Renal cortex interstitium (tissue), 11 donors: ENCODE measurements at regions not wholly inside any gene's neighbourhood (a gene's known extent, or its start where the extent isn't known, plus 50 kb on each side); places are given as distances from the start of the nearest gene placed in this dataset.
"Not testable (repeated sequence)": the region's sequence is repeated elsewhere in the genome, so short reads cannot be mapped to it uniquely, and the experiment has no call there.

Experiments used
- DNase-seq, 11 donors: peaks; one replicate each; pipeline ENCODE4 v3.0.0-alpha.2; 2013; ENCODE audit warnings: low read depth in 9 of 11, low spot score in 4 of 11; ENCODE audit errors: extremely low read depth in 1 of 11

DNA sequence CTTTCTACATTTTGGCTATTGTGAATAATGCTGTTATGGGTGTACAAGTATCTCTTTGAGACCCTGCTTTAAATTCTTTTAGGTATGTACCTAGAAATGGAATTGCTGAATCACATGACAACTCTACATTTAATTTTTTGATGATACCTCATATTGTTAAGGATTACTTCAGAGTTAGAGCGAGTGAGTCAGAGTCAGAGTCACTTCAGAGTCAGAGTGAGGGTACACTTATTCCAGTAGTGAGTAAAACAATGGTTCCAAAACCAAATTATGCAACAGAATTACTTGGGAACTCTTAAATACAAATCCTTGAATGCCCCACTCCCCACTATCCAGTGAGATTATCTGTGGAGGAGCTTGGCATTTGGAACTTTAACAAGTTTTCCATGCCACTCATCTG, 50.3 kb upstream of the SNRK start:
- no peak for DNase-seq

DNA sequence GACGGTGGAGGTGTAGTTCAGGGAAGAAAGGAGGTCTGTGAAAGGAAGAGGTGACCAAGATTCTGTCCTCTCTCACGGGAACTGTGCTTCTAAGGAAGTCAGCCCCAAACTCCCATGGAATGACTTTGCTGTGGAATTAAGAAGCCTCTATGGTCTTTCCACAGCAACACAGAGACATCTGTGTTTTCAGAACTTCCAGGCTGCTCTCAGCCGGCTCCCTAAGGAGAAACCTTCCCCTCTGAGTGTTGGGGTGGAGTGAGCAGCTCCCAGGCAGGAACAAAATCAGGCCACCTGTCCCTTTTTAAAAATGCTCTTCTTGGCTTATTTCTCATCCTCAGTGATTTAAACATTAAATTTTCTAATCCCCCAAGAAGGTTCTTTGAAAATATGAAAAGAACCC, 53.3 kb upstream of the SNRK start:
- no peak for DNase-seq

DNA sequence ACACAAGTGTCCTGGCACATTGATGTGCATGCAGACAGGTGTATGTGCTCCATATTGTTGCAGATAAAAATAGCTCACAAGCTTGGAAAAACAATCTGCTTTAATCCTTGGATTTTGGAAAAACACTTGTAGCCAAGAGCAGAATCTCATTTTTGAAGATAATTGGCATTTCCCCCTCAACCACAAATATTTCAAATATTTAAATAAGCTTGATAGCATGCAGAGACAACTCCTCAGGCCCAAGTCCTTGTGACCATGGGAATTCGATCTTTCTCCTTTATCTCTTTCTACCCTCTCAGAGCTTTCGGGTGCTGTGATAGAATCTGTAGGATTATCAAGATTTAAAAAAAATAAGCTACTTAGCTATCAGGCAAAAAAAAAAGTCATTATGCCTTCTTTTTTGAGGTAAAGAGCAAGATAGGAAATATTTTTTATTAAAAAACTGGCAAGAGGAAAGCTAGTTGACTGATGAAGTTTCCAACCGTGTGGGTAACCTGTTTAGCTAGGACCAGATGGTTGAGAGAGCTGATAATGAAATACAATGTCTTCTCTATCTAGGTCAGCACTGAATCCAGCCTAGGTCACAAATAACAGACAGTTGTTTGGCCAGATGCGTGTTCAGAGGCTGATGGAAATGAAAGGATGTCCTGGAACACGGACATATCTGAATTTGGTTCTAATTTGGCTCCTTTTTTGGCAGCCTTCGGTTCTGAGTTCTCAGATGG, 54.9 kb upstream of the SNRK start:
- DNase-seq, result no peak

DNA sequence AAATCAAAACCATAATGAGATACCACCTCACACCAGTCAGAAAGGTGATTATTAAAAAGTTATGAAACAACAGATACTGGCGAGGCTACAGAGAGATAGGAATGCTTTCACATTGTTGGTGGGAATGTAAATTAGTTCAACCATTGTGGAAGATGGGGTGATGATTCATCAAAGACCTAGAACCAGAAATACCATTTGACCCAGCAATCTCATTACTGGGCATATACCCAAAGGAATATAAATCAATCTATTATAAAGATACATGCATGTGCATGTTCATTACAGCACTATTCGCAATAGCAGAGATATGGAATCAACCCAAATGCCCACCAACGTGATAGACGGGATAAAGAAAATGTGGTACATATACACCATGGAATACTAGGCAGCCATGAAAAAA, 56.5 kb upstream of the SNRK start:
- not testable (repeated sequence) for DNase-seq

DNA sequence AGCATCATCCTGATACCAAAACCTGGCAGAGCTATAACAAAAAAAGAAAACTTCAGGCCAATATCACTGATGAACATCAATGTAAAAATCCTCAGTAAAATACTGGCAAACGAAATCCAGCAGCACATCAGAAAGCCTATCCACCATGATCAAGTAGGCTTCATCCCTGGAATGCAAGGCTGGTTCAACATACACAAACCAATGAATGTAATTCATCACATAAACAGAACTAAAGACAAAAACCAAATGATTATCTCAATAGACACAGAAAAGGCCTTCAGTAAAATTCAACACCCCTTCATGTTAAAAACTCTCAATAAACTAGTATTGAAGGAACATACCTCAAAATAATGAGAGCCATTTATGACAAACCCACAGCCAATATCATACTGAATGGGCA, 58.7 kb upstream of the SNRK start:
- DNase-seq, result not testable (repeated sequence)

DNA sequence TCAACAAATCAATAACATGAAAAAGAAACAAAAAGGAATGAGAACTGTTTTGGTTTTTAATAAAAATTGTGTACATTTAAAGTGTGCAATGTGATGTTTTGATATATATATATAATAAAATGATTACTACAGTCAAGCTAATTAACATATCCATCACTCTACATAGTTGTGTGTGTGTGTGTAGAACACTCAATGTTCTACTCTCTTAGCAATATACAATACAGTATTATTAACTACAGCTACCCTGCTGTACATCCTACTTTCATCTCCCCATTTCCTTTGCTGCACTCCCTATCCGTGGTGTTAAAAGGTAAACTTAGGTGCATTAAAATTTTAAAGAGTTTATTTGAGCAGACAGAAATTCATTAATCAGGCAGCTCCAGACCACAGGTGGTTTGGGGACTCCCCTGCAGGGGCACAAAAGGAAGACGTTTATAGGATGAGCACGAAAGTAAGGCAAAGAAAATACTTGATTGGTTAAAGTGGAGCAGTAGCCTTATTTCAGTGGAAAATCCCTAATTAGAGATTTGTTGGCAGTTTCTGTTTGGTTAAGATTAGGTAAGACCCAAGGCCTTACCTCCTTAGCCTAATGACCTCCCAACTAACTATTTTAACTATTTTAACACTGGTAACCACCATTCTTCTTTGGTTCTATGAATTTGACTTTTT, 61.8 kb upstream of the SNRK start:
- no peak for DNase-seq

DNA sequence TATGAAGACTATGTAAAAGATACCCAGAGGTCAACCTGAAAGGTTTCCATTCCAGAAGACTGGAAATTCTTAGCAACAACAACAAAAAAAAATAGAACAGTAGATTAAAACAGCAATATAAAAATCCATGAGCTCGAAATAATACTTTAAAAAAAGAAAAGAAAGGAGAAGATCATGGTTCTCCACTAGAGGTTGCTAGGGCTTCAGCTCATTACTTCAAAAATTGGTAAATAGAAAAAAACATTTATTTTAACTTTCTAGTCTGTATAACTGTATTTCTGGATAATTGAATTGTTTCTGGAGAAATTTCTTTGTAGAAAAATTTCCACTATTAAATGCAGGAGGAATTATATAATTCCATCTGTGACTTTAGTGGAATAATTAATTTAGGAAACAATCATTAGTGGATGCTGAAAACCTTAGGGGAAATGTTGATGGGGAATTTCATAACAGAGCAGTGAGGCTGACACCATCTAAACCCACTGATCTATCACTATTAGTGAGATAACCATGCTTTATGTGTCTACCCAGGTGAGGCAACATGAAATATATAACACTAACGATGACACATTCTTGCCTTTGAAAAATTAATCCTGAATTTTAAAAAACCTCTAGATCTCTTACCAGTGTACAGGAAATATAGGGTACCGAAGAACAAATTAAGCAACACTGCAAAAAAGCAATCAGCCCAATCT, 62.5 kb upstream of the SNRK start:
- DNase-seq, result no peak

DNA sequence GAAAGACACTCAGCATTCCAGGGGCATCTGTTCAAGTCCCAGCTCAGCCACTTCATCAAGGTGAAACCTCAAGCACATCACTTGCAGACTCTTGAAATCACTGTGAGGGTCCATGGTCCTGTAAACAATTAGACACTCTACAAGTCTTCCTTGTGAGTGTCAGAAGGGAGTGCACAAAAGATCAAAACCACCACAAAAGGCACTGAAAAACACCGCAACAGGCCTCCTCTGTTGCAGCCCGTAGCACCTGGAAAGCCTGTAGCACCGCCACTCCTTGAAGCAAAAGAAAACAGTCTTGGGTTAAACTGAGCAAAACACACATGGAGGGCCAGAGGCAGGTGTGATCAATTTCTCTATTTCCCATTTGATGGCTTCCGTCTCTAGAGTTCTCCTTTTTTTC, 63.8 kb upstream of the SNRK start:
- no peak for DNase-seq

DNA sequence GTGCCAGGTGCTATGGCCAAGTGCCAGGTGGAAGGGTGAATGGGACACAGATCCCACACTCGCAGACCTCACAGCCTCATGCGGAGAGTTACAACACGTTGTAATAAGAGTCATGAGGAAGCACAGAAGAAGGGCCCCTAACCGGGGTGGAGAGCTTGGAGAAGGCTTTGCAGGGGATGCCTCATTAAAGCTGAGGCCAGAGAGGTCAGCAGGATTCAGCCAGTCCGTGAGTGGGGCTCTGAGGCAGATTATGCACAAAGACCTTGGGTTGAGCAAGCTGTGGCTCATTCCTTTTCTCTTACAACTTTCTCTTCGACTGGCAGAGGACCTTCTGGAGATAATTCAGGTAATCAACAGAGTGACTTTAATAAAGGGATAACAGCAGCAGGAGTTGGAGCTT, 65.3 kb upstream of the SNRK start:
- DNase-seq, result no peak

DNA sequence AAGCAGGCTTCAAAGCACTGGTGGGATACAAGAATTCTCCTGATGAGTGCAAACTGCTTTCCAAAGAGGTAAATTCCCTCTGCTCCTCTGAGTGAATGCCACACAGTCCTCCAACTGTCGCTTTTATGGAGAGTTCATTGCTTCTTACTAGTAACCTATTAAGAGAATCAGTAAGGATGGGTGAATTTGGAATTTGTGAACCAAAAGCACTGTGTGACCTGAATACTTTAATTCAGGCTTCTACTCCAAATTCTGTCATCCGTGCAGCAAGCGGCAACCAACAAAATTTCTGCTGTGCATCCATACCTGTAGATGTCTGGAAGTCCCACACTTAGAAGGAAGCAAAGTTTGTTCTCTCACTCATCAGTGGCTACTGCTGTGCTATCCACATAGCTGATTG, 66.7 kb upstream of the SNRK start:
- peak in 1 of 11 donors; percentile 7 for DNase-seq

DNA sequence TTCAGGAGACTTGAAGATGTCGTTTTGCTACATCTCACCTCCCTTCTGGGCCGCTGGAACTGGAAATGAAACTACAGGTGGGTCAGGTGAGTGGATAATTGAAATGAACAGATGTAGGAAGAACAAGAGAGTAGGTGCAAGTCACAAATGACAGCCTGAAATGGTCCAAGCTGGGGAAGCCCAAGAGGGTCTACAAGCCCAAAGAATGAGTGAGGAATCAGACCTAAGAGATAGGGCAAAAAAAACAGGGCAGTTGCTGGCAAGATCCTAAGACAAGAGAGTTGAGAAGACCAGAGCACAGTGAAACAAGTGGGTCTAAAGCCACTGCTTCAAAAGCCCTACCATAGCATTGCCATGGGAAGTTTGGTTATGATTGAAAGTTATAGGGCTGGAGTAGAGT, 67.4 kb upstream of the SNRK start:
- no peak for DNase-seq

DNA sequence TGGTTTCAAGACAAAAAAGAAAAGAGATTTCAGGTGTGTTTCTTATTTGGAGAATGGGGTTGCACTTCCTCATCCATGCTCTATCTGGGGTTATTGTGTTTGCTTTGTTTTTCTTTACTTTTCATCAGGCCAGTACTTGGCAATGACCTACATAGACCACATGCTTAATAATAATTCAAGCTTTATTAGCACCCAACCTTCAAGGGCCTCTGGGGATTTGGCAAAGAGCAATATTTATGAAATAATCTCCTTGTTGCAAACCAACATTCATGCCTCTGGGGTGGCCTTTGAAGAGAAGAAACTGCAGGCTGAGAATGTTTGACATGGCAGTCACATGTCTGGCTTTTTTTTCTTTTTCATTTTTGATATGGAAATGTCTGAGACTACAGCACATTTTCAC, 68.2 kb upstream of the SNRK start:
- no peak for DNase-seq

DNA sequence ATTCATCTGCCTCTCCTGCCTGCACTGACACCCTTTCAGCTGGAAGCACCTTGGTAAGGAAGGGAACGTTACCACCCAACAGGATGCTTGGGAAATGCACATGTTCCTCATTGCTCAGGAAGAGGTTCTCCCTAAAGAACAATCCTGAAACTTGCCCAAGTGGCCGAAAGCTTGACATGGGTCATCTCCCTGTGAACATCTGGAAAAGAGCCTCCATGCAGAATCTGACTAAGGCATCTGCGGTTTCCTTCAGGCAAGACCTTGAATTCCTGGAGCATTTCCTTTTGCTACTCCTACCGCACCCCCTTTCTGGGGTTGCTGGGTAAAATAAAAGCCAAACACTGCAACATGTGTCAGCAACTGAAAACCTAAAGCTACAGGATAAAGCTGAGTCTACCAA, 68.7 kb upstream of the SNRK start:
- no peak for DNase-seq

DNA sequence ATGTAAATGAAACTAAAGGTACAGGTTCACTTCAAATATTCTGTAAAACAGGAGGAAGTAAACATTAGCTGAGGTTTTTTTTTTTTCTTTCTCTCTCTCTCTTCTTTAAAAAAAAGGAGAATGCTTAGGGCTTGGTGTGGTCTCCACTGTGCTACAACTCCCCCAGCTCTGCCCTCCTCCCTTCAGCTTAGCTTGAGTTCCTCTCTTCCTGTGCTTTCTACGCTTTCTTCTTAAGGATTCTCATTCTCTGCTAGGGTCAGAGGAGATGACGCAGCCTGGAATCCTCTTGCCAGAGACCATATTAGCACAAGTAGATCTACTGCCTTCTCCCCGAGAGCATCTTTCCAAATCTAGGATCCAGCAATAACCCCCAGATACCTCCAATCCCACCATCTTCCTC, 69.1 kb upstream of the SNRK start:
- no peak for DNase-seq

DNA sequence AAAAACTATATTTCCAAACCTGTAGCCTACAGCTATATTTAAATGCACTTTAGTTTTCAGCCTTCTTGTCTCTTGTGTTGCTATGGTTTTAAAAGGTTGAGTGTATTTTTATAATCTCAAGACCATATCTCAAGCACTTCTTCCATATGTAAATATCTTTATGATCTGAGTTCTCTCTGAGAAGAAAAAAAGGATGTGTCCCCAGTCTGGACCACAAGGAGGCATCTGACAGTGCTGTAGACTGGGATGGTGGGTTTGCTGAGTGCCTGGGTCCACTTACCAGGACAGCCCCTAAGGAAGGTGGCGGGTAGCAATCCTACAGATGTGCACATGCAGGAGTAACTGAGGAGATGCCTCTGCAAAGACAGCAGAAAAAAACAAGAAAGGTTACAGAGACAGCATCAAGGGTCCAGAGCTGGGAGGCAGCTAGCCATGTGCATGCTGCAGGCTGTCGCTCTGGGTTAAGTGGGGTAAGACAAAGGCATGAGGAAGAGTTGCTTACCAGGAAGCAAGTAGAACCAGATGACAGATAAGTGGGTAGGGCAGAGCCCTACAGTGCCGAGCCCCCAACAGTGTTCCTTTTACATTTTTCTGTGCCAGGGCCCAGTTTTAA, 70.6 kb upstream of the SNRK start:
- DNase-seq, result no peak

DNA sequence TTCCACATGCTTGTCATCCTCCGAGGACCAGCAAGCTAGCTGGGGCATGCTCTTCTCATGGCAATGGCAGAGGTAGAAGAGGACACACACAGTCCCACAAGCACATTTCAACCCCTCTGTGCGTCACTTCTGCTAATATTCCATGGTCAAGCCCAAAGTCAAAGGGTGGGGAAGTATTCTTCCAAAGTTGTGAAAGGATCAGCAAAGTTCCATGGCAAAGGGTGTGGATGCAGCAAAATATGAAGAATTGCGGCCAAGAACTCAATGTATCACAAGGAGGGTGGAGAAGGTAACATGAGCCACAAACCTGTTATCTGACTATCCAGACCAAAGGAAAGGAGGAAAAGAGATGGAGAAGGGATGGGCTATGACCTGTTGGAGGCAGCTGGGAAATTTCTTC, 71.2 kb upstream of the SNRK start:
- DNase-seq, result no peak

DNA sequence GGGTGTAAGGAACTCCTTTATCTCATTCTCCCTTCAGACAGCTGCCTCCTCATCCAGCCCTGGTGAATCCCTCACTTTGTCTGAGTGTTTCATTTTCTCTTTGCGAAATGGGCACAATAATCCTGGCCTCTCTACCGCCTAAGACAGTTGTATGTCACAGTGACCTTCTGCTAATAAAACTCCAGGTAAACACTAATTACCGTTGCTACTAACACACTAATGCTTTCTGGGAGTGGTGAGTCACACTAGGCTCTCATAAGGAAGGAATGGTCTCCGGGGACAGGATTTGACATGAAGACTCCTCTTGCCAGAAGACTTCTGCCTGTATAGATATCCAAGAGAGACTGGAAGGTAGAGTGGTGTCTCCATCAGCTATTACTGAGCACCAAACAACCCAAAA, 71.7 kb upstream of the SNRK start:
- DNase-seq, result no peak

DNA sequence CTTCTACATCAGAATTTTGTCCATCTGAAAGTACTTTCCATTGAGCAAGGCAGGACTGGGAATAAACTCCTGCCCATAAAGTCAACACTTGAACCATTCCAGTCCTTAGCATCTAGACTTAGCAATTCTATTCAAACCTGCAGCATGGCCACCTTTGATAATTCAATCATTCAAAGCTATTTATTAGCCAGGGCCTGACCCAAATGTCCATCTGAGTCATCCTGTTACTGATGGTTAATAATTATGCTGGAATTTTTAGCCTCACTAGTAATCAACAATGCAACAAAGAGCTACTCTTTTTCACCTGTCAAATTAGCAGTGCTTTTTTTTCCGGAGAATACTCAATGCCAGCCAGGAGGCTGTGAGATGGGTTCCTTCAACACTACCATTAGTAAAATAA, 72.7 kb upstream of the SNRK start:
- DNase-seq, result peak in 1 of 11 donors; percentile 13

DNA sequence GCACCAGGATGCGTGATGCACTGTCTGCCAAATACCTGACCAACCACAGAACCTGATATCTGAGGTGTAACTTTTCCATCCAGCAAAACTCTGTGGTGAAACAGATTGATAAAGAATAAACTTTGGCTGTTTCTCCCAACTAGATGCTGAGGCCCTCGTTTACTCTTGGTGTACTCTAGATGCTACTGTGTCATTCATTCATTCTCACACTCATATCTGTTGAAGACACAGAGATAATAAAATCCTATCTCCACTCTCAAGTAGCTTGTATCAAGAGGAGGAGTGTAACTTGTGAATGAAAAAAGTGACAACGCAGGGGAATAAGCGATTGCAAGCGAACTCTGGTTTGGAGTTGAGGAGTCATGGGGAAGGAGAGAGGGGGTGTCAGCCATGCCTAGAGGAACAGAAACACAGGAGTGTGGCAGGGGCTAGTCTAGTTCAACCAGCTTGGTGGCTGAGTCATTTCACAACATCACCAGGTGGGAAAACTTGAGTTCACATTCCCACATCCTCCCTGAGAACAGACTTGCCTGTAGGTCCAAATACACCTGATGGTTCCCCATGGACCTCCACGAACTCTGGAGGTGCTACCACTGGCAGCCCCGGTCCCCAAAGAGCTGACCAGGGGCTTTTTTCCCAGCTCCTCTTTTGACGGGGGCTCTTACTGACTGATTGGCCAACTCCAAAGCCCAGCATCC, 73.3 kb upstream of the SNRK start:
- no peak for DNase-seq

DNA sequence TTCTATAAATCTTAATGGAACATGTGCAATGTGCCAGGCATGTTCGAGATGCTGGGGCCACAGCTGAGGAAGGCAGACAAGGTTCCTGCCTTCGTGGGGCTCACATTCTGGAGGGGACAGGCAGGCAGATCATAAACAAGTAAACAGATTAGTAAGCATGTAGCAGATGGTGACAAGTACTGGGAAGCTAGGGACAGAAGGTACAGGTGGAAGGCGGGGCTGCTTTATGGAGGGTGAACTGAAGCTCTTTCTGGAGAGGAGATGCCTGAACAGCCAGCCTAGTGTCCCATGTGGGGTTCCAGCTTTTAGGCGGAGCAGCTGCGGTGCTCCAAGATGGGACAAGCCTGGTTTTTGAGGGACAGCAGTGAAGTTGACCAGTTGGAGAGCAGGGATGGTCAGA, 74.7 kb upstream of the SNRK start:
- no peak for DNase-seq
